K562 (cell line): ENCODE measurements at regions not wholly inside any gene's neighbourhood (a gene's known extent, or its start where the extent isn't known, plus 50 kb on each side); places are given as distances from the start of the nearest gene placed in this dataset.

Source experiments
- ATAC-seq: fragments of 200-7000 bp; cut with Tn5 transposase; 3 replicates; pipeline ENCODE4 v1.9.1; 2020; ENCODE audit warnings: moderate library complexity
- BruUV-seq: library from RNA; stranded (reverse); fragments of 400-500 nt; replicated peaks from 2 replicates; lab custom pipeline; 2021; lab: Mats Ljungman, UMichigan
- CTCF ChIA-PET: fragments of 300-600 bp; formaldehyde crosslinking; extraction: SDS; loops from one replicate; lab custom pipeline; 2021; ENCODE audit warnings: low intra/inter-chr PET ratio; lab: Yijun Ruan, JAX
- POLR2A ChIA-PET: fragments of 300-600, 350-650 bp; sonication (Branson Sonifier 250); formaldehyde crosslinking; extraction: SDS; loops from one replicate; lab custom pipeline; 2021; ENCODE audit warnings: antibody characterized with exemption, inconsistent platforms; lab: Yijun Ruan, JAX
- DNase-seq, 4 experiments: peaks; one replicate each; pipeline versions ENCODE4 v3.0.0 to v3.0.0-alpha.2; 2011 to 2018; ENCODE audit warnings: low spot score in 3 of 4, mixed read lengths in 3 of 4; ENCODE audit errors: extremely low read depth in 1 of 4
- FAIRE-seq: peaks from 2 replicates; lab custom pipeline; 2011; peaks lifted over from hg19 to GRCh38; lab: Jason Lieb, UNC
- H2AFZ ChIP-seq: 2 replicates; pipeline ENCODE4 v1.6.0; 2011; ENCODE audit warnings: low read depth, low read length, control low read depth, inconsistent platforms
- H3K27ac ChIP-seq: fragments of 200-600 bp; 3 replicates; pipeline ENCODE4 v1.8.0; 2011; ENCODE audit warnings: low read depth, mild to moderate bottlenecking, control low read depth, inconsistent platforms, low read length, moderate library complexity, mixed read lengths; ENCODE audit errors: extremely low read depth
- H3K27me3 ChIP-seq, 2 experiments: fragments of 300-600 bp in 1 of 2; 2 replicates in 1 of 2; 3 replicates in 1 of 2; pipeline versions ENCODE4 v1.6.0 to v1.8.0; 2011; ENCODE audit warnings: inconsistent platforms in 2 of 2, low read length in 2 of 2, mild to moderate bottlenecking in 1 of 2, mixed read lengths in 1 of 2, moderate library complexity in 1 of 2; ENCODE audit not compliant: control insufficient read depth in 2 of 2, insufficient read depth in 2 of 2
- H3K36me3 ChIP-seq: fragments of 300-600 bp; 3 replicates; pipeline ENCODE4 v1.8.0; 2011; ENCODE audit warnings: mild to moderate bottlenecking, low read length, inconsistent platforms; ENCODE audit not compliant: control insufficient read depth, insufficient read depth
- H3K4me1 ChIP-seq, 2 experiments: fragments of 200-600 bp in 1 of 2; replicated peaks in 1 of 2; 2 replicates in 1 of 2; 3 replicates in 1 of 2; pipeline versions ENCODE4 v1.5.1 to v1.8.0; 2011; ENCODE audit warnings: inconsistent platforms in 2 of 2, low read length in 2 of 2, mild to moderate bottlenecking in 1 of 2, mixed read lengths in 1 of 2, moderate library complexity in 1 of 2; ENCODE audit not compliant: control insufficient read depth in 2 of 2, insufficient read depth in 2 of 2
- H3K4me2 ChIP-seq: 2 replicates; pipeline ENCODE4 v1.6.1; 2011; ENCODE audit warnings: low read length, control low read depth, inconsistent platforms, mixed read lengths; ENCODE audit not compliant: insufficient read depth
- H3K4me3 ChIP-seq: fragments of 200-600 bp; sonication (generic), shearing (Covaris generic); 2 replicates; pipeline ENCODE4 v1.5.1; 2016; ENCODE audit warnings: control low read depth, inconsistent platforms
- H3K79me2 ChIP-seq: fragments of 200-600 bp; 3 replicates; pipeline ENCODE4 v1.8.0; 2011; ENCODE audit warnings: low read length, inconsistent platforms; ENCODE audit not compliant: control insufficient read depth, insufficient read depth
- H3K9ac ChIP-seq, 2 experiments: 2 replicates each; pipeline versions ENCODE4 v1.6.0 to v1.6.1; 2011; ENCODE audit warnings: low read depth in 2 of 2, low read length in 2 of 2, control low read depth in 1 of 2, inconsistent platforms in 1 of 2, mild to moderate bottlenecking in 1 of 2, mixed read lengths in 1 of 2; ENCODE audit not compliant: insufficient read depth in 1 of 2
- H3K9me1 ChIP-seq: one replicate; pipeline ENCODE4 v1.6.0; 2011; ENCODE audit warnings: inconsistent platforms, mild to moderate bottlenecking, low read length, moderate library complexity; ENCODE audit not compliant: control insufficient read depth, insufficient read depth
- H3K9me3 ChIP-seq: replicated peaks from 2 replicates; pipeline ENCODE4 v1.5.1; 2011; ENCODE audit warnings: low read depth, low read length, inconsistent platforms; ENCODE audit not compliant: control insufficient read depth, insufficient read depth
- H4K20me1 ChIP-seq: replicated peaks from 2 replicates; pipeline ENCODE4 v1.6.1; 2011; ENCODE audit warnings: low read length, inconsistent platforms, mixed read lengths; ENCODE audit not compliant: control insufficient read depth, insufficient read depth
- FOXJ2 ChIP-seq: fragments of 200-800 bp; sonication (Bioruptor generic); IDR thresholded peaks from 2 replicates; pipeline ENCODE4 v1.6.1; 2016; ENCODE audit warnings: missing genetic modification characterization, missing compliant biosample characterization
- FOXK1 ChIP-seq: sonication (generic); formaldehyde crosslinking; IDR thresholded peaks from 2 replicates; pipeline ENCODE4 v1.8.0; 2022; ENCODE audit warnings: missing genetic modification reagents, mild to moderate bottlenecking, borderline replicate concordance
- HNRNPUL1 ChIP-seq: fragments of 200-400 bp; formaldehyde crosslinking; IDR thresholded peaks from 2 replicates; pipeline ENCODE4 v1.6.1; 2017; ENCODE audit warnings: low read length
- HOXB6 ChIP-seq: fragments of 250-450 bp; sonication (Bioruptor Pico); IDR thresholded peaks from 2 replicates; pipeline ENCODE4 v1.5.1; 2022; ENCODE audit warnings: mild to moderate bottlenecking, borderline replicate concordance
- MEF2D ChIP-seq: conservative IDR thresholded peaks from 2 replicates; pipeline ENCODE4 v1.6.1; 2016; ENCODE audit warnings: low read depth, missing genetic modification characterization, missing compliant biosample characterization
- MTA1 ChIP-seq: fragments of 450-650 bp; IDR thresholded peaks from 2 replicates; pipeline ENCODE4 v1.6.1; 2017; ENCODE audit warnings: borderline replicate concordance
- POLR3A ChIP-seq: IDR thresholded peaks from 2 replicates; pipeline ENCODE4 v1.6.1; 2011; ENCODE audit warnings: borderline replicate concordance, mild to moderate bottlenecking, moderate library complexity; ENCODE audit not compliant: insufficient read length, insufficient read depth; ENCODE audit errors: extremely low read depth
- PTRF ChIP-seq: fragments of 450-650 bp; IDR thresholded peaks from 2 replicates; pipeline ENCODE4 v1.6.1; 2016; ENCODE audit warnings: mild to moderate bottlenecking, missing genetic modification characterization, missing compliant biosample characterization
- SMAD2 ChIP-seq: fragments of 150-350 bp; IDR thresholded peaks from 2 replicates; pipeline ENCODE4 v1.6.1; 2014; ENCODE audit warnings: low read depth, mild to moderate bottlenecking, low read length
- TCF7 ChIP-seq: sonication (generic); IDR thresholded peaks from 2 replicates; pipeline ENCODE4 v1.6.1; 2016; ENCODE audit warnings: antibody characterized with exemption, borderline replicate concordance
- WGBS: fragments of 100-300 bp; shearing (Covaris generic); methylation state at CpG from one replicate; pipeline ENCODE4 v1.1.6; 2016; ENCODE audit warnings: low coverage, mixed read lengths; ENCODE audit not compliant: insufficient coverage; ENCODE audit errors: missing lambda C conversion rate; 5-methylcytosine and 5-hydroxymethylcytosine counted together
- in situ Hi-C: fragments of 300-500 bp; cut with MboI; formaldehyde crosslinking; loops from 4 replicates; pipeline ENCODE4 v1.15.0; 2018; ENCODE audit warnings: inconsistent platforms, mixed read lengths
- intact Hi-C: fragments of 100-400 bp; cut with micrococcal nuclease; formaldehyde crosslinking; loops from 2 replicates; pipeline ENCODE4 v1.14.2; 2022

DNA sequence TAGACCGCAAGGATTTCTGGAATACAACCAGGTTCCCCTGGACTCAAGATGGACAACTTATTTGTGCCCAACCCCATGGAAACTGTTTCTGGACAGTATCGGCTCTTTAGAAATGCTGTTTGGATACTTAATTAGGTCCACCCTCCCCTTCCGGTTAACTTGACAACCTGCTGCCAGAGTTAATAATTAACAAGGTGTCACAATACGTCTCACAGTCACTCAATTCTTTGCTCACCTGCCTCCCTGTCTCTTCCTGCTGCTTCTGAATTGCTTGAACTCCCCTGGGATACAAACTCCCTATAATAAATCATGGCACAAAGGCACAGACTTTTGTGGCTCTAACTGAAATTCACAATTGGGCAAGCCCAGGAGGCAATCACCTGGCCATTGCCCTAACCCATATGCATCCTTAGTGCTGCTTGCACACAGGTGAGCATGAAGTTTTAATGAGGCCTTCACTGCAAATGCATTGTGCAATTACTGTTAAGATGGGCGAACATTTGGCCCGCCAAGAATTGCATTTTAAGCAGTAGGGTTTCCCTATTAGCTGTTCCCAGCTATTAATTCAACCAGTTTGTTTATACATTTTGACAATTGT is 504.4 kb upstream of the NOX3 start:
- H3K4me1 ChIP-seq = no peaks in the 10 kb centered on the region
- no peak overlapping the region for H2AFZ ChIP-seq
- POLR2A ChIA-PET = no interaction called here
- 0% methylated on average over 6 of the region's 6 CpGs for WGBS
- H3K79me2 ChIP-seq = no peaks in the 10 kb centered on the region
- no peak for TF ChIP-seq MEF2D (tag)
- no peak for TF ChIP-seq PTRF (tag)
- TF ChIP-seq HNRNPUL1 = no peak
- no peak for TF ChIP-seq SMAD2
- TF ChIP-seq TCF7 = no peak
- no peaks in the 10 kb centered on the region for H4K20me1 ChIP-seq
- H3K36me3 ChIP-seq = no peaks in the 10 kb centered on the region
- no peaks in the 10 kb centered on the region; the same call in 1 of the 2 replicates for H3K9me3 ChIP-seq
- no peak overlapping the region for H3K4me3 ChIP-seq
- no TSS peak for BruUV-seq
- CTCF ChIA-PET = no interaction called here
- ATAC-seq = no peak
- H3K27ac ChIP-seq = no peak overlapping the region
- no peak for DNase-seq
- intact Hi-C loops (no loop called here), in situ Hi-C loops (no loop called here)
- H3K27me3 ChIP-seq = no peaks in the 10 kb centered on the region
- H3K9me1 ChIP-seq = no peaks in the 10 kb centered on the region
- no peak overlapping the region for H3K4me2 ChIP-seq
- FAIRE-seq = no peak
- no peak overlapping the region for H3K9ac ChIP-seq

DNA sequence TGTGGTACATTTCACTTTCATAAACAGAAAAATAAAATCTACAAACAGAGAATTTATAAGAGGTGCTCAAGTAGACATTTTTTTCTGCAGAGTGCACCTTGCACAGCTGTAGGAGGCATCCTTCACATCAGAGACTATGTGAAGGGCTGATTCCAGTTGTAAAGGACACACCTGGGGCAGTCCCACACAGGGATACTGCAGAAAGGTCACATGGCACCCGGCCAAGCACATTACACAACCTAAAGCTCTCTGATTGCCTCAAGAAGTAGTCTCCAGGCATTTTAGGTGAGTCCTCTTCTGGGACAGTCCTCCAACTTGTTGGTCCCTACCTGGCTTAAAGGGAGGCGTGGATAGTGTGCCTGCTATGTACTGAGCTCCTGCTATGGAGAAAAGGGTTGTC is 502.9 kb upstream of the NOX3 start:
- ATAC-seq = no peak
- intact Hi-C loops (no loop called here), in situ Hi-C loops (no loop called here)

More for the DNA sequence above, 502.9 kb upstream of the NOX3 start:
- FAIRE-seq (no peak), DNase-seq (no peak)
- Histone ChIP-seq H2AFZ (no peak overlapping the region), H3K9ac (no peak overlapping the region), H4K20me1 (no peaks in the 10 kb centered on the region), H3K36me3 (no peaks in the 10 kb centered on the region), H3K27me3 (no peaks in the 10 kb centered on the region), H3K79me2 (no peaks in the 10 kb centered on the region), H3K9me3 (no peaks in the 10 kb centered on the region; the same call in 1 of the 2 replicates), H3K4me3 (no peak overlapping the region), H3K4me1 (no peaks in the 10 kb centered on the region), H3K9me1 (no peaks in the 10 kb centered on the region), H3K4me2 (no peak overlapping the region), H3K27ac (no peak overlapping the region)
- ChIA-PET CTCF (no interaction called here), POLR2A (no interaction called here)
- BruUV-seq = no TSS peak
- 0% methylated on average over 2 of the region's 2 CpGs for WGBS
- no peak for TF ChIP-seq FOXJ2 (tag)
- no peak for TF ChIP-seq FOXK1 (CRISPR knock-in tag)
- no peak for TF ChIP-seq MTA1
- TF ChIP-seq POLR3A = no peak
- no peak for TF ChIP-seq HOXB6 (CRISPR knock-in tag)
